IMR-90 (cell line): ENCODE measurements at regions not wholly inside any gene's neighbourhood (a gene's known extent, or its start where the extent isn't known, plus 50 kb on each side); places are given as distances from the start of the nearest gene placed in this dataset.
"Not testable (repeated sequence)": the region's sequence is repeated elsewhere in the genome, so short reads cannot be mapped to it uniquely, and the experiment has no call there.

ENCODE experiments used
- ATAC-seq: fragments of 200-7000 bp; cut with Tn5 transposase; 2 replicates; pipeline ENCODE4 v1.9.1; 2020; ENCODE audit warnings: low read depth, mild to moderate bottlenecking, moderate library complexity
- BruUV-seq: library from RNA; stranded (reverse); fragments of 400-500 nt; replicated peaks from 2 replicates; lab custom pipeline; 2021; lab: Mats Ljungman, UMichigan
- CTCF ChIA-PET: fragments of 300-600 bp; formaldehyde crosslinking; extraction: SDS; loops from one replicate; lab custom pipeline; 2021; ENCODE audit warnings: antibody characterized with exemption; lab: Yijun Ruan, JAX
- POLR2A ChIA-PET: fragments of 300-600 bp; sonication (Branson Sonifier 250); formaldehyde crosslinking; loops from one replicate; lab custom pipeline; 2022; ENCODE audit warnings: antibody characterized with exemption; ENCODE audit not compliant: unreplicated experiment; lab: Charles Lee
- DNase-seq: peaks from one replicate; pipeline ENCODE4 v3.0.0; 2013
- H2AFZ ChIP-seq: replicated peaks from 2 replicates; pipeline ENCODE3; 2013; ENCODE audit warnings: low read length, mild to moderate bottlenecking; ENCODE audit not compliant: poor library complexity
- H2AK5ac ChIP-seq: 2 replicates; pipeline ENCODE4 v1.6.1; 2013; ENCODE audit warnings: low read depth, low read length, inconsistent platforms
- H2AK9ac ChIP-seq: replicated peaks from 2 replicates; pipeline ENCODE3; 2013; ENCODE audit warnings: mild to moderate bottlenecking, low read depth, low read length, moderate library complexity; ENCODE audit not compliant: poor library complexity
- H2BK120ac ChIP-seq: 2 replicates; pipeline ENCODE4 v1.6.1; 2013; ENCODE audit warnings: low read depth, low read length, inconsistent platforms
- H2BK15ac ChIP-seq: 3 replicates; pipeline ENCODE4 v1.6.1; 2013; ENCODE audit warnings: low read depth, low read length, inconsistent platforms
- H2BK20ac ChIP-seq: 2 replicates; pipeline ENCODE4 v1.6.1; 2013; ENCODE audit warnings: low read depth, mild to moderate bottlenecking, inconsistent platforms, low read length, moderate library complexity
- H2BK5ac ChIP-seq: 2 replicates; pipeline ENCODE4 v1.6.1; 2013; ENCODE audit warnings: mild to moderate bottlenecking, low read depth, low read length, inconsistent platforms; ENCODE audit not compliant: poor library complexity, severe bottlenecking
- H3K14ac ChIP-seq: replicated peaks from 2 replicates; pipeline ENCODE4 v1.6.1; 2013; ENCODE audit warnings: low read depth, low read length, inconsistent platforms
- H3K18ac ChIP-seq: 2 replicates; pipeline ENCODE4 v1.6.1; 2013; ENCODE audit warnings: low read depth, low read length, control low read depth
- H3K23ac ChIP-seq: 2 replicates; pipeline ENCODE4 v1.6.1; 2013; ENCODE audit warnings: low read depth, low read length, inconsistent platforms
- H3K27ac ChIP-seq: 2 replicates; pipeline ENCODE4 v1.5.1; 2013; ENCODE audit warnings: mild to moderate bottlenecking, control low read depth, low read length; ENCODE audit not compliant: insufficient read depth
- H3K27me3 ChIP-seq: 2 replicates; pipeline ENCODE4 v1.6.1; 2013; ENCODE audit warnings: low read length; ENCODE audit not compliant: control insufficient read depth, insufficient read depth
- H3K36me3 ChIP-seq: 2 replicates; pipeline ENCODE4 v1.6.1; 2013; ENCODE audit warnings: low read length, mixed read lengths; ENCODE audit not compliant: control insufficient read depth, insufficient read depth
- H3K4ac ChIP-seq: 2 replicates; pipeline ENCODE4 v1.6.1; 2013; ENCODE audit warnings: low read depth, low read length, inconsistent platforms
- H3K4me1 ChIP-seq: 2 replicates; pipeline ENCODE4 v1.6.1; 2013; ENCODE audit warnings: low read length, mixed read lengths; ENCODE audit not compliant: control insufficient read depth, insufficient read depth
- H3K4me2 ChIP-seq: 2 replicates; pipeline ENCODE4 v1.6.1; 2013; ENCODE audit warnings: low read depth, mild to moderate bottlenecking, control low read depth, low read length, moderate library complexity
- H3K4me3 ChIP-seq: 2 replicates; pipeline ENCODE4 v1.5.1; 2013; ENCODE audit warnings: low read depth, mild to moderate bottlenecking, control low read depth, low read length, moderate library complexity; ENCODE audit not compliant: insufficient read depth
- H3K56ac ChIP-seq: 2 replicates; pipeline ENCODE4 v1.6.1; 2013; ENCODE audit warnings: low read length, inconsistent platforms; ENCODE audit not compliant: insufficient read depth; ENCODE audit errors: extremely low read depth
- H3K79me1 ChIP-seq, 2 experiments: 2 replicates each; pipeline ENCODE4 v1.6.1; 2013; ENCODE audit warnings: low read length in 2 of 2, inconsistent platforms in 1 of 2, low read depth in 1 of 2
- H3K9ac ChIP-seq: 2 replicates; pipeline ENCODE4 v1.6.1; 2013; ENCODE audit warnings: low read depth, low read length, control low read depth
- H3K9me1 ChIP-seq: 2 replicates; pipeline ENCODE4 v1.6.1; 2013; ENCODE audit warnings: low read length, inconsistent platforms; ENCODE audit not compliant: insufficient read depth
- H3K9me3 ChIP-seq: 2 replicates; pipeline ENCODE4 v1.6.1; 2013; ENCODE audit warnings: low read length; ENCODE audit not compliant: control insufficient read depth, insufficient read depth
- H4K20me1 ChIP-seq: 2 replicates; pipeline ENCODE4 v1.6.1; 2013; ENCODE audit warnings: low read length, inconsistent platforms; ENCODE audit not compliant: insufficient read depth
- H4K5ac ChIP-seq: 2 replicates; pipeline ENCODE4 v1.6.1; 2013; ENCODE audit warnings: mild to moderate bottlenecking, low read depth, low read length, control low read depth
- H4K8ac ChIP-seq, 2 experiments: 2 replicates each; pipeline ENCODE4 v1.6.1; 2013; ENCODE audit warnings: low read depth in 2 of 2, low read length in 2 of 2, control low read depth in 1 of 2, inconsistent platforms in 1 of 2
- H4K91ac ChIP-seq: 2 replicates; pipeline ENCODE4 v1.6.1; 2013; ENCODE audit warnings: low read depth, low read length, inconsistent platforms; ENCODE audit not compliant: insufficient read depth
- ELK1 ChIP-seq: fragments of 150-350 bp; IDR thresholded peaks from 2 replicates; pipeline ENCODE4 v1.6.1; 2016; ENCODE audit warnings: low read depth, mild to moderate bottlenecking, low read length, moderate library complexity, borderline replicate concordance
- FOS ChIP-seq: fragments of 150-350 bp; IDR thresholded peaks from 2 replicates; pipeline ENCODE4 v1.6.1; 2016; ENCODE audit warnings: low read depth, low read length
- MXI1 ChIP-seq: IDR thresholded peaks from 2 replicates; pipeline ENCODE4 v1.6.1; 2012; ENCODE audit warnings: low read depth, mild to moderate bottlenecking, low read length, moderate library complexity, borderline replicate concordance
- WGBS, 2 experiments: methylation state at CpG; one replicate each; pipeline versions ENCODE4 v1.1.5 to v1.1.7; 2013; ENCODE audit warnings: missing lambda C conversion rate in 2 of 2; ENCODE audit not compliant: insufficient read length in 1 of 2; ENCODE audit errors: extremely low coverage in 2 of 2; 5-methylcytosine and 5-hydroxymethylcytosine counted together
- dilution Hi-C: fragments of 300-500 bp; cut with HindIII; formaldehyde crosslinking; loops from one replicate; pipeline ENCODE4 v1.14.3; 2018; ENCODE audit warnings: low sequenced_read_pairs; ENCODE audit not compliant: unreplicated experiment
- in situ Hi-C: fragments of 300-500 bp; cut with MboI; formaldehyde crosslinking; loops from 3 replicates; pipeline ENCODE4 v1.14.3; 2019; ENCODE audit warnings: low sequenced_read_pairs, inconsistent platforms, mixed read lengths
- intact Hi-C: fragments of 100-400 bp; cut with micrococcal nuclease; formaldehyde crosslinking; loops from 2 replicates; pipeline ENCODE4 v1.10.0; 2022

GRCh38 chr16:60404401-60404800, 1631.8 kb downstream of the CDH8 start:
- dilution Hi-C loops = no loop called here
- no TSS peak for BruUV-seq
- no peak overlapping the region for H2AFZ ChIP-seq
- no peak overlapping the region for H2BK15ac ChIP-seq
- ATAC-seq (no peak), DNase-seq (no peak)
- H3K9me1 ChIP-seq = no peaks in the 10 kb centered on the region
- H4K91ac ChIP-seq = no peak overlapping the region
- H3K9ac ChIP-seq = no peak overlapping the region
- TF ChIP-seq MXI1 = no peak
- TF ChIP-seq FOS = no peak
- TF ChIP-seq ELK1 = no peak
- POLR2A ChIA-PET = no interaction called here
- H3K9me3 ChIP-seq = no peaks in the 10 kb centered on the region
- H3K14ac ChIP-seq = no peak overlapping the region
- CTCF ChIA-PET = no interaction called here
- no peak overlapping the region for H4K5ac ChIP-seq
- no peak overlapping the region for H2BK5ac ChIP-seq
- no peak overlapping the region for H4K8ac ChIP-seq
- in situ Hi-C loops = no loop called here
- H3K56ac ChIP-seq = no peak overlapping the region
- no peaks in the 10 kb centered on the region for H3K36me3 ChIP-seq
- H3K79me1 ChIP-seq = no peaks in the 10 kb centered on the region
- no peak overlapping the region for H2BK120ac ChIP-seq
- no peaks in the 10 kb centered on the region for H3K4me1 ChIP-seq
- no peak overlapping the region for H3K18ac ChIP-seq
- H2BK20ac ChIP-seq = no peak overlapping the region
- intact Hi-C loops = no loop called here
- no CpG with 5 or more reads among the region's 3 CpGs for WGBS, 2 experiments
- H3K27me3 ChIP-seq = no peaks in the 10 kb centered on the region
- H3K27ac ChIP-seq = no peak overlapping the region
- no peak overlapping the region for H3K23ac ChIP-seq
- H4K20me1 ChIP-seq = no peaks in the 10 kb centered on the region
- H3K4ac ChIP-seq = no peak overlapping the region
- H3K4me2 ChIP-seq = no peak overlapping the region
- no peak overlapping the region for H3K4me3 ChIP-seq
- H2AK5ac ChIP-seq = no peak overlapping the region
- H2AK9ac ChIP-seq = no peak overlapping the region

- H3K36me3 ChIP-seq, H3K4me1 ChIP-seq, H2BK120ac ChIP-seq, CTCF ChIA-PET, H2BK5ac ChIP-seq, H4K8ac ChIP-seq, H2BK20ac ChIP-seq, H3K9me1 ChIP-seq, H2AK9ac ChIP-seq, intact Hi-C loops, H3K27me3 ChIP-seq, H2AK5ac ChIP-seq, H3K4me2 ChIP-seq, BruUV-seq, H4K20me1 ChIP-seq, H2BK15ac ChIP-seq, H4K91ac ChIP-seq, H3K9ac ChIP-seq, H3K56ac ChIP-seq, H3K4me3 ChIP-seq, H3K9me3 ChIP-seq, ATAC-seq, H3K27ac ChIP-seq, DNase-seq, in situ Hi-C loops, POLR2A ChIA-PET, H3K79me1 ChIP-seq, H3K4ac ChIP-seq, H3K14ac ChIP-seq, H3K23ac ChIP-seq, H2AFZ ChIP-seq, H3K18ac ChIP-seq, dilution Hi-C loops, H4K5ac ChIP-seq: not testable (repeated sequence)
- no CpG with 5 or more reads among the region's 9 CpGs for WGBS, 2 experiments
Measured at GRCh38 chr16:60402941-60403340, 1633.3 kb downstream of the CDH8 start.
